ENCODE measurements at regions not wholly inside any gene's neighbourhood (a gene's known extent, or its start where the extent isn't known, plus 50 kb on each side); places are given as distances from the start of the nearest gene placed in this dataset.

DNA sequence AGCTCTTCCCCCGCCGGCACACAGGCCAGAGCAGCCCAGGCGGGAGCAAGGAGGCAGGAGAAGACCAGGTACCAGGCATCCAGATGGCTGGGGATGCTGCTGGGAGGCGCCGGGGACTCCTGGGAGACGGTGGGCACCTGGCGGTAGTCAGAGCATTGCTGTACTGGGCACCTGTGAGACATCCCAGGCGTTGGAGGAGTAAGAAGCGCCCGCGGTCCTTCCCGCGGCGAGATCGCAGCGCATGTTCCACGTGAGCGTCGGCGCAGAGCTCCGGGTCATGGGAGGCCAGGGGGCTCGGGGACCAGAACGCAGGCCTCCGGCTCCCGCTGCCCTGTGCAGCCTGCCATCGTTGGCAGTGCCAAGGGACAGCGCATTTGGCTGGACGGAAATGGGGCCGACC is 293.7 kb upstream of the CDYL start:
- Histone ChIP-seq H3K9me3 (peaks cover 0 to 10% (median 3%) of the 10 kb centered on the region in 4 donors), H3K4me3 (no peak overlapping the region), H3K27ac (replicated peaks in 1 of 4) (no peak overlapping the region), H3K4me1 (no peaks in the 10 kb centered on the region), H3K36me3 (no peaks in the 10 kb centered on the region), H3K27me3 (no peaks in the 10 kb centered on the region)
- 94% methylated on average over 29 of the region's 29 CpGs for WGBS
- TF ChIP-seq POLR2A (IDR thresholded peaks at IDR 0.05; ENCODE audit: low read depth) (no peak), EP300 (IDR thresholded peaks at IDR 0.05) (no peak), POLR2AphosphoS5 (IDR thresholded peaks at IDR 0.05) (no peak)
- TF ChIP-seq, protein P1, sequence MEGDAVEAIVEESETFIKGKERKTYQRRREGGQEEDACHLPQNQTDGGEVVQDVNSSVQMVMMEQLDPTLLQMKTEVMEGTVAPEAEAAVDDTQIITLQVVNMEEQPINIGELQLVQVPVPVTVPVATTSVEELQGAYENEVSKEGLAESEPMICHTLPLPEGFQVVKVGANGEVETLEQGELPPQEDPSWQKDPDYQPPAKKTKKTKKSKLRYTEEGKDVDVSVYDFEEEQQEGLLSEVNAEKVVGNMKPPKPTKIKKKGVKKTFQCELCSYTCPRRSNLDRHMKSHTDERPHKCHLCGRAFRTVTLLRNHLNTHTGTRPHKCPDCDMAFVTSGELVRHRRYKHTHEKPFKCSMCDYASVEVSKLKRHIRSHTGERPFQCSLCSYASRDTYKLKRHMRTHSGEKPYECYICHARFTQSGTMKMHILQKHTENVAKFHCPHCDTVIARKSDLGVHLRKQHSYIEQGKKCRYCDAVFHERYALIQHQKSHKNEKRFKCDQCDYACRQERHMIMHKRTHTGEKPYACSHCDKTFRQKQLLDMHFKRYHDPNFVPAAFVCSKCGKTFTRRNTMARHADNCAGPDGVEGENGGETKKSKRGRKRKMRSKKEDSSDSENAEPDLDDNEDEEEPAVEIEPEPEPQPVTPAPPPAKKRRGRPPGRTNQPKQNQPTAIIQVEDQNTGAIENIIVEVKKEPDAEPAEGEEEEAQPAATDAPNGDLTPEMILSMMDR (IDR thresholded peaks at IDR 0.05) = no peak
- intact Hi-C loops (cut with DNase I) = no loop called here
- no peak for DNase-seq (ENCODE audit: extremely low spot score)

DNA sequence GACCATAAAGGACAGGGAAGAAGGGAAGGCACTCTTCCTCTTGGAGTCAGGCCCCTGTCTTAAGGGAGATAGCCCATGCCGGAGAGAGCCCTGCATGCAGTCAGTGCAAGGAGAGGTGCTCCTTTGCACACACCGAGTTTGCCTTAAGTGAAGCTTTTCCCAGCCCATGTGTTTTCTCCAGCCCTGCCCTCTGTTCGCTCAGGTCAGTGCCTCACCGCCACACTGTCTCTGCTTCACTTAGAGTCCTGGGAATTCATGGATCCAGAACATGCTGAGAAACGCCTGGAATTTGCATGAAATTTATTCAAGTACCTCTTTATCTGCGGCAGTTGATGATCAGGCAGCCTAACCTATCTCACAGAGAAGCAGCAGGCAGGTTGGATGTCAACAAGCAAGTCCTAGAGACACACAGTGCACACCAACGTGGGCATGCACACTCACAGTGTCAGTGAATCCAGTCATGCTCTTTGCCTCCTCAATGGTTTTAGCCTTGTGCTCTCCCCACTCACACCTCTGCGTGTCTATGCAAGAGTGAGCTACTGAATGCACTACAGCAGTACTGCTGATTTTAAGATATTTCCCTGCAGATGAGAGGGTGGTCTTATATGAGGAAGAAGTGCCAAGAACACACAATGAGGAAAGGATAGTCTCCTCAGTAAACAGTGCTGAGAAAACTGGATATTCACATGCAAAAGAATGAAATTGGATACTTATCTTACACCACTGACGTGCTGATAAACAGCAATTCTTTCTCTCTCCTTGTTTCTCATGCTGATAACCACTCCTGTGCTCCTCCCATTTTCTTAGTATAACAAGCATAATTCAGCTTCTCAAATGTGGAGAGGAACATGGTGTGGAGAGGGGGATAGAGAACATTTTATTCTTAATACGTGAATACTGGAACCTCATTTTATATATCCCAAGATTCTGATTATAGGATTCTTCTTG is 295.1 kb upstream of the CDYL start:
- intact Hi-C loops (cut with DNase I) = no loop called here
- no peaks in the 10 kb centered on the region for H3K36me3 ChIP-seq
- TF ChIP-seq EP300 (IDR thresholded peaks at IDR 0.05) = no peak
- TF ChIP-seq POLR2A (IDR thresholded peaks at IDR 0.05; ENCODE audit: low read depth) = no peak
- no peak for TF ChIP-seq POLR2AphosphoS5 (IDR thresholded peaks at IDR 0.05)
- TF ChIP-seq, protein P1 (IDR thresholded peaks at IDR 0.05) = no peak
- no peak overlapping the region for H3K4me3 ChIP-seq
- no peak for DNase-seq (ENCODE audit: extremely low spot score)
- WGBS = 71% methylated on average over 9 of the region's 10 CpGs
- H3K9me3 ChIP-seq = peaks cover 0 to 9% (median 0%) of the 10 kb centered on the region in 4 donors
- H3K27ac ChIP-seq (replicated peaks in 1 of 4) = no peak overlapping the region
- no peaks in the 10 kb centered on the region for H3K4me1 ChIP-seq
- no peaks in the 10 kb centered on the region for H3K27me3 ChIP-seq

DNA sequence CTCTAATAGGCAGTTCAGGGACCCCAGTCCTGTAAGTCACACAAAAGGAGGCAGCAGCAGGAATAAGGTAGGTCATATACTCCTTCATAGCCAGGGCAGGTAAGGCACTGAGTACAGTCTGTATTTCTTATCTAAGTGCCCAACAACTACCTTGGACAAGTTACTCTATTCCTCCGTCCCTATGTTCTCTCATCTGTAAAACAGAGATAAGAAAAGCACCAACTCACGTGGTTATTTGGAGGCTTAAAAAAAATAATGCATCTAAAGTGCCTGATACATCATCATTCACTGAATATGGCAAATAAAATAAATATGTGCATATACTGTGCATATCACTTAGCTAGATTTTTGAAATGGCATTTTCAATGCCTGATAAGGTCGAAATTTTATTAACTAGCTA is 298.1 kb upstream of the CDYL start:
- 84% methylated on average over 3 of the region's 3 CpGs for WGBS
- Histone ChIP-seq H3K4me1 (no peaks in the 10 kb centered on the region), H3K9me3 (no peaks in the 10 kb centered on the region), H3K27ac (replicated peaks in 1 of 4) (no peak overlapping the region), H3K4me3 (no peak overlapping the region), H3K27me3 (no peaks in the 10 kb centered on the region), H3K36me3 (no peaks in the 10 kb centered on the region)
- no peak for DNase-seq (ENCODE audit: extremely low spot score)
- intact Hi-C loops (cut with DNase I) = no loop called here
- TF ChIP-seq EP300 (IDR thresholded peaks at IDR 0.05) = no peak
- no peak for TF ChIP-seq POLR2AphosphoS5 (IDR thresholded peaks at IDR 0.05)
- TF ChIP-seq, protein P1 (IDR thresholded peaks at IDR 0.05) = no peak
- no peak for TF ChIP-seq POLR2A (IDR thresholded peaks at IDR 0.05; ENCODE audit: low read depth)

DNA sequence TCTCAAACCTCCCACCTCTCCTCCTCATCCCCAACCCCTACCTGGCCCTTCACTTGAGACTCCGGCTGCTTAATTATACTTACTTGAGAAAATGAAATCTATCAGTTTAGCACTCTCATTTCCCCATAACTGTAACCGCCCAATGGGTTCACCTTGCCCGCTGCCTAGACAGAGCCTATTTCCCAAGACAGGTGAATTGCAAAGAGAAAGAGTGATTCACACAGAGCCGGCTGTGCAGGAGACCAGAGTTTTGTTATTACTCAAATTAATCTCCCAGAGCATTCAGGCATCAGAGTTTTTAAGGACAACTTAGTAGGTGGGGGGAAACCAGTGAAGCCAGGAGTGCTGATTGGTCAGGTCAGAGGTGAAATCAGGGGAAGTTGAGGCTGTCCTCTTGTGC is 301.4 kb upstream of the CDYL start:
- no peaks in the 10 kb centered on the region for H3K27me3 ChIP-seq
- H3K36me3 ChIP-seq = no peaks in the 10 kb centered on the region
- DNase-seq (ENCODE audit: extremely low spot score) = no peak
- no peaks in the 10 kb centered on the region for H3K4me1 ChIP-seq
- peaks cover 0 to 18% (median 15%) of the 10 kb centered on the region in 4 donors for H3K9me3 ChIP-seq
- TF ChIP-seq EP300 (IDR thresholded peaks at IDR 0.05) (no peak), POLR2A (IDR thresholded peaks at IDR 0.05; ENCODE audit: low read depth) (no peak), POLR2AphosphoS5 (IDR thresholded peaks at IDR 0.05) (no peak)
- TF ChIP-seq, protein P1 (IDR thresholded peaks at IDR 0.05) = no peak
- 93% methylated on average over 4 of the region's 4 CpGs for WGBS
- H3K27ac ChIP-seq (replicated peaks in 1 of 4) = no peak overlapping the region
- H3K4me3 ChIP-seq = no peak overlapping the region
- intact Hi-C loops (cut with DNase I) = no loop called here
